ENCODE measurements at regions not wholly inside any gene's neighbourhood (a gene's known extent, or its start where the extent isn't known, plus 50 kb on each side); places are given as distances from the start of the nearest gene placed in this dataset.
"Not testable (repeated sequence)": the region's sequence is repeated elsewhere in the genome, so short reads cannot be mapped to it uniquely, and the experiment has no call there.

- Histone ChIP-seq H3K27ac (no peak overlapping the region), H3K4me3 (ENCODE audit: low read depth, low read length) (no peak overlapping the region), H3K36me3 (replicated peaks) (no peaks in the 10 kb centered on the region), H3K27me3 (replicated peaks) (no peaks in the 10 kb centered on the region)
- TF ChIP-seq, protein P1, sequence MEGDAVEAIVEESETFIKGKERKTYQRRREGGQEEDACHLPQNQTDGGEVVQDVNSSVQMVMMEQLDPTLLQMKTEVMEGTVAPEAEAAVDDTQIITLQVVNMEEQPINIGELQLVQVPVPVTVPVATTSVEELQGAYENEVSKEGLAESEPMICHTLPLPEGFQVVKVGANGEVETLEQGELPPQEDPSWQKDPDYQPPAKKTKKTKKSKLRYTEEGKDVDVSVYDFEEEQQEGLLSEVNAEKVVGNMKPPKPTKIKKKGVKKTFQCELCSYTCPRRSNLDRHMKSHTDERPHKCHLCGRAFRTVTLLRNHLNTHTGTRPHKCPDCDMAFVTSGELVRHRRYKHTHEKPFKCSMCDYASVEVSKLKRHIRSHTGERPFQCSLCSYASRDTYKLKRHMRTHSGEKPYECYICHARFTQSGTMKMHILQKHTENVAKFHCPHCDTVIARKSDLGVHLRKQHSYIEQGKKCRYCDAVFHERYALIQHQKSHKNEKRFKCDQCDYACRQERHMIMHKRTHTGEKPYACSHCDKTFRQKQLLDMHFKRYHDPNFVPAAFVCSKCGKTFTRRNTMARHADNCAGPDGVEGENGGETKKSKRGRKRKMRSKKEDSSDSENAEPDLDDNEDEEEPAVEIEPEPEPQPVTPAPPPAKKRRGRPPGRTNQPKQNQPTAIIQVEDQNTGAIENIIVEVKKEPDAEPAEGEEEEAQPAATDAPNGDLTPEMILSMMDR (IDR thresholded peaks at IDR 0.05; ENCODE audit: low read depth, low read length, missing control alignments), result no peak
- DNase-seq, result no peak
- in situ Hi-C loops (cut with HindIII; ENCODE audit: low pct_ligation_motif_present, low sequenced_read_pairs), result no loop called here
Measured at GRCh38 chr12:83244001-83244400, 557.3 kb downstream of the TMTC2 start.

GRCh38 chr12:83233987-83234386, 547.3 kb downstream of the TMTC2 start:
- DNase-seq; H3K27me3 ChIP-seq (replicated peaks); in situ Hi-C loops (cut with HindIII; ENCODE audit: low pct_ligation_motif_present, low sequenced_read_pairs); H3K27ac ChIP-seq; H3K36me3 ChIP-seq (replicated peaks); H3K4me3 ChIP-seq (ENCODE audit: low read depth, low read length): not testable (repeated sequence)

DNA sequence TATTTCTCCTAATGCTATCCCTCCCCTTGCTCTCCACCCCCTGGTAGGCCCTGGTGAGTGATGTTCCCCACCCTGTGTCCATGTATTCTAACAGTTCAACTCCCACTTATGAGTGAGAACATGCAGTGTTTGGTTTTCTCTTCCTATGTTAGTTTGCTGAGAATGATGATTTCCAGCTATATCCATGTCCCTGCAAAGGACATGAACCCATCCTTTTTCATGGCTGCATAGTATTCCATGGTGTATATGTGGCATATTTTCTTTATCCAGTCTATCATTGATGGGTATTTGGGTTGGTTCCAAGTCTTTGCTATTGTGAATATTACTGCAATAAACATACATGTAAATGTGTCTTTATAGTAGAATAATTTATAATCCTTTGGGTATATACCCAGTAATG, 540.3 kb downstream of the TMTC2 start:
- H3K36me3 ChIP-seq (replicated peaks); H3K27ac ChIP-seq; in situ Hi-C loops (cut with HindIII; ENCODE audit: low pct_ligation_motif_present, low sequenced_read_pairs); DNase-seq; H3K27me3 ChIP-seq (replicated peaks); H3K4me3 ChIP-seq (ENCODE audit: low read depth, low read length): not testable (repeated sequence)

DNA sequence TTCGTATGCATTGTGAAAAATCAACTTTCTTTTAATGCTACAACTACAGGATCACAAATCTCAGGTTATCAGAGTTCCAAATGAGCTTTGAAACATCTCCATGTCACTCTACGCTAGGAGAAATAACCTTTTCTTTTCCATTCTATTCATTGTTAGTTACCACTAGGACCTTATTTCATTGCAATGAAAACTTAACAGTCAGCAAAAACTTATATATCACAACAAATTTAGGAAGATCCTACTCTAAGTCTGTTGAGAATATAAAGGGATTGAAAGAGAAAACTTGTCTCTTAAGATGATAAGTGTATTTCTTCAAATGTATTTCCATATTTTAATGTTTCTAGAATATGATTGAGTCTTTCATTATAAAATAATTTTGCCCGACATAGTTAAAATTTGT, 539.1 kb downstream of the TMTC2 start:
- Histone ChIP-seq H3K27ac (no peak overlapping the region), H3K36me3 (replicated peaks) (no peaks in the 10 kb centered on the region), H3K27me3 (replicated peaks) (no peaks in the 10 kb centered on the region), H3K4me3 (ENCODE audit: low read depth, low read length) (no peak overlapping the region)
- DNase-seq, result no peak
- TF ChIP-seq, protein P1 (IDR thresholded peaks at IDR 0.05; ENCODE audit: low read depth, low read length, missing control alignments), result no peak
- in situ Hi-C loops (cut with HindIII; ENCODE audit: low pct_ligation_motif_present, low sequenced_read_pairs), result no loop called here

DNA sequence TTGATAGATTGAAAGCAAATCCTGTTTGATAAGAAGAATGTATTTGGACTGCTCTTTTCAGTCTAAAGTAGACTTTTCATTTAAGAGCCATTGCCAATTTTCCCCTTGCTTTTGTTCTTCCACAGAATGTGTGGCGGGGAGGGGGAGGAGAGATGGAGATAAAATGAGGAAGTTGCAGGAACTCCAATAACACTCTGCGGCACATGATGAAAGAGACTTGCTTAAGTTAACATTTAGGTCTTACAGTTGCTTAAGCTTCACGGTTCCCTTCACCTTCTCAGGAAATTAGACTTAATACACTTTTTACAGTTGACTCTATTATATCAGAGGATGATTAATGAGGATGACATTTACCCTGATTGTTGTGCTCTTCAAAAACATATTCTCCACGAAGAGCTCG, 537.3 kb downstream of the TMTC2 start:
- Histone ChIP-seq H3K4me3 (ENCODE audit: low read depth, low read length) (no peak overlapping the region), H3K36me3 (replicated peaks) (no peaks in the 10 kb centered on the region), H3K27me3 (replicated peaks) (no peaks in the 10 kb centered on the region), H3K27ac (no peak overlapping the region)
- in situ Hi-C loops (cut with HindIII; ENCODE audit: low pct_ligation_motif_present, low sequenced_read_pairs), result no loop called here
- TF ChIP-seq, protein P1 (IDR thresholded peaks at IDR 0.05; ENCODE audit: low read depth, low read length, missing control alignments), result no peak
- DNase-seq, result no peak

- H3K36me3 ChIP-seq (replicated peaks), result no peaks in the 10 kb centered on the region
- in situ Hi-C loops (cut with HindIII; ENCODE audit: low pct_ligation_motif_present, low sequenced_read_pairs), result no loop called here
Measured at GRCh38 chr12:83220774-83221173, 534.1 kb downstream of the TMTC2 start.

GRCh38 chr12:83216230-83216629, 529.5 kb downstream of the TMTC2 start:
- Histone ChIP-seq H3K27ac (no peak overlapping the region), H3K36me3 (replicated peaks) (no peaks in the 10 kb centered on the region), H3K4me3 (ENCODE audit: low read depth, low read length) (no peak overlapping the region), H3K27me3 (replicated peaks) (no peaks in the 10 kb centered on the region)
- TF ChIP-seq, protein P1 (IDR thresholded peaks at IDR 0.05; ENCODE audit: low read depth, low read length, missing control alignments), result no peak
- in situ Hi-C loops (cut with HindIII; ENCODE audit: low pct_ligation_motif_present, low sequenced_read_pairs), result no loop called here
- no peak for DNase-seq

More at GRCh38 chr12:83220774-83221173, 534.1 kb downstream of the TMTC2 start:
- H3K4me3 ChIP-seq (ENCODE audit: low read depth, low read length), result no peak overlapping the region
- no peak overlapping the region for H3K27ac ChIP-seq
- H3K27me3 ChIP-seq (replicated peaks), result no peaks in the 10 kb centered on the region
- no peak for DNase-seq
- TF ChIP-seq, protein P1 (IDR thresholded peaks at IDR 0.05; ENCODE audit: low read depth, low read length, missing control alignments), result no peak
